HG03342 (cell line): ENCODE measurements at regions not wholly inside any gene's neighbourhood (a gene's known extent, or its start where the extent isn't known, plus 50 kb on each side); places are given as distances from the start of the nearest gene placed in this dataset.
"Not testable (repeated sequence)": the region's sequence is repeated elsewhere in the genome, so short reads cannot be mapped to it uniquely, and the experiment has no call there.

Source experiments
- ATAC-seq: cut with Tn5 transposase; IDR thresholded peaks from one replicate; pipeline ENCODE4 v1.9.1; 2021; ENCODE audit warnings: mild to moderate bottlenecking, moderate library complexity; ENCODE audit not compliant: unreplicated experiment

GRCh38 chr16:31718998-31719397 is 154.6 kb upstream of the ZNF267 start:
- ATAC-seq = no peak

GRCh38 chr16:31727553-31727952 is 146.1 kb upstream of the ZNF267 start:
- ATAC-seq = no peak

- no peak for ATAC-seq
These were observed 139.3 kb upstream of the ZNF267 start for GRCh38 chr16:31734265-31734664.

DNA sequence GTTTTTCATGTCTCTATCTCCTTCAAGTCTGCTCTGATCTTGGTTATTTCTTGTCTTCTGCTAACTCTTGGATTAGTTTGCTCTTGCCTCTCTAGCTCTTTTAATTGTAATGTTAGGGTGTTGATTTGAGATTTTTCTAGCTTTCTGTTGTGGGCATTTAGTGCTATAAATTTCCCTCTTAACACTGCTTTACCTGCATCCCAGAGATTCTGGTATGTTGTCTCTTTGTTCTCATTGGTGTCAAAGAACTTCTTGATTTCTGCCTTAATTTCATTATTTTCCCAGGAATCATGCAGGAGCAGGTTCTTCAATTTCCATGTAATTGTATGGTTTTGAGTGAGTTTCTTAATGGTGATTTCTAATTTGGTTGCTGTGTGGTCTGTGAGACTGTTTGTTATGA is 128.5 kb upstream of the ZNF267 start:
- not testable (repeated sequence) for ATAC-seq

DNA sequence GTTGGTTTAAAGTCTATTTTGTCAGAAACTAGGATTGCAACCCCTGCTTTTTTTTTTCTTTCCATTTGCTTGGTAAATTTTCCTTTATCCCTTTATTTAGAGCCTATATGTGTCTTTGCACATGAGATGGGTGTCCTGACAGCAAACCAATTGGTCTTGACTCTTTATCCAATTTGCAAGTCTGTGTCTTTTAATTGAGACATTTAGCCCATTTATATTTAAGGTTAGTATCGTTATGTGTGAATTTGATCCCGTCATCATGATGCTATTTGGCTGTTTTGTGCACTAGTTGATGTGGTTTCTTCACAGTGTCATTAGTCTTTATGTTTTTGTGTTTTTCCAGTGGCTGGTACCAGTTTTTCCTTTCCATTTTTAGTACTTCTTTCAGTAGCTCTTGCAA is 127.7 kb upstream of the ZNF267 start:
- no peak for ATAC-seq

DNA sequence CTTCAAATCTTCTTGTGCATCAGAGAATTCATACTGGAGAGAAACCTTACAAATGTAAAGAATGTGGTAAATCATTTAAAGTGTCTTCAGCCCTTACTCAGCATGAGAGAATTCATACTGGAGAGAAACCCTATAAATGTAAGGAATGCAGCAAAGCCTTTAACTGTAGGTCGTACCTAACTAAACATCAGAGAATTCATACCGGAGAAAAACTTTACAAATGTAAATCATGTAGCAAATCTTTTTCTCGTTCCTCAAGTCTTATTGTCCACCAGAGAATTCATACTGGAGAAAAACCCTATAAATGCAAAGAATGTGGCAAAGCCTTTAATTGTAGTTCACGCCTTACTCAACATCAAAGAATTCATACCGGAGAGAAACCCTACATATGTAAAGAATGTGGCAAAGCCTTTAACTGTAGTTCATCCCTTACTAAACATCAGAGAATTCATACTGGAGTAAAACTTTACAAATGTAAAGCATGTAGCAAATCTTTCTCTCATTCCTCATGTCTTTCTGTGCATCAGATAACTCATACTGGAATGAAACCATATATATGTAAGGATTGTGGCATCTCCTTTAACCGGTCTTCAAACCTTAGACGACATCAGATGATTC is 118.5 kb upstream of the ZNF267 start:
- no peak for ATAC-seq

- no peak for ATAC-seq
These were observed 109.5 kb upstream of the ZNF267 start for GRCh38 chr16:31764103-31764502.

GRCh38 chr16:31767267-31767666 is 106.3 kb upstream of the ZNF267 start:
- ATAC-seq = no peak

DNA sequence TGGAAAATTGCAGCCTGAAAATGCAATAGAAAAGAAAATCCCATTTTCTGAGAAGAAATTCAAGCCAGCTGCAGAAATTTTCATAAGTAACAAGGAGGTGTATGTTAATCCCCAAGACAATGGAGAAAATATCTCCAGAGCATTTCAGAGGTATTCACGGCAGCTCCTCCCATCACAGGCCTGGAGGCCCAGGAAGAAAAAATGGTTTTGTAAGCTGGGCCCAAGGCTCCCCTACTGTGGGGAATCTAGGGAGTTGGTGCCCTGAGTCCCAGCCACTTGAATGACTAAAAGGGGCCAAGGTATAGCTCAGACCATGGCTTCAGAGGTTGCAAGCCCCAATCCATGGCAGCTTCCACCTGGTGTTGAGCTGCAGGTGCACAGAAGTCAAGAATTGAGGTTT is 93.3 kb upstream of the ZNF267 start:
- no peak for ATAC-seq

DNA sequence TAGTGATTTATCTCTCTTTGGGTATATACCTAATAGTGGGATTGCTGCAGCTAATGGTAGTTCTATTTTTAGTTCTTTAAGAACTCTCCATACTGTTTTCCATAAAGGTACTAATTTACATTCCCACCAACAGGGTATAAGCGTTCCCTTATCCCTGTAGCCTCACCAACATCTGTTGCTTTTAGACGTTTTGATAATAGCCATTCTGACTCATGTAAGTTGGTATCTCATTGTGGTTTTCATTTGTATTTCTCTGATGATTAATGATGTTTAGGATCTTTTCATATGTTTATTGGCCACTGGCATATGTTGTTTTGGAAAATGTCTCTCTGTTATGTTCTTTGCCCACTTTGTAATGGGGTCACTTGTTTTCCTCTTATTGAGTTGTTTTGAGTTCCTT is 88.5 kb upstream of the ZNF267 start:
- ATAC-seq = no peak

DNA sequence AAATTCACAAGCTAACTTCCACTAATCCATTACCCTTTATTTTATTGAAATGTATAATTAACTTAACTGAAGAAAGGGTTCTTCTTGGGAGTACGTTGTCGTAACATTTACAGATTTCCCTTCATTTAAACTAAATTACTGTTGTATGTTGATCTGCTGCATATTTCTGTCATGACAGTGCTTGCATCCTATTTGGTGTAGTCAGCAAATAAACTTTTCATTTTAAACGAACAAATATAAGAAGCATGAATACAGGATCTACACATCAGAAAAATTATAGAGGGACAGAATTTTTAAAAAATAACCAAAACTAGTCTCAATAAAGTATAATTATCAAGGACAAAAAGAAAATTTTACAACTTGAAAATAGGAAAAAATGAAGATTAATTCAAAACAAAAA is 66.5 kb upstream of the ZNF267 start:
- no peak for ATAC-seq

DNA sequence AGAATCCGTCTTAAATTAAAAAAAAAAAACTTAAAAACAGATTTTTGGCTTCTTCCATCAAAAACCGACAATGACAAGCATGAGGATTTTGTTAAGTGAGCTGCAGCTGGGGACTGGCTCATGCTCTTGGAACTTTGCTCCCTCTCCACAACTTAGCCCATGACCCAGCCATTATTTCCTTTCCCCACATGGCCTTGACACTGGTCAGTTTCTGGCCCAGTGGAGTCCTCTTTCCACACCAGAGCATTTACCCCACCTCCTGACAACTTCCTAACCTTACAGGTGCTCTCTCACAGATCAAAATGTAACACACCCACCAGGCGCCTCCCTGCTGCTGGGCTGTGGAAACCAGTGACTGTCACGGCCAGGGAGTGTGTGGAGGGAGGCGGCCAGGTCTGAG is 62.7 kb upstream of the ZNF267 start:
- ATAC-seq = no peak

- not testable (repeated sequence) for ATAC-seq
These were observed 57.5 kb upstream of the ZNF267 start for GRCh38 chr16:31816141-31816540.

GRCh38 chr16:31819386-31819785 is 54.2 kb upstream of the ZNF267 start:
- ATAC-seq = no peak

GRCh38 chr16:31819948-31820347 is 53.7 kb upstream of the ZNF267 start:
- no peak for ATAC-seq
